ENCODE measurements at regions not wholly inside any gene's neighbourhood (a gene's known extent, or its start where the extent isn't known, plus 50 kb on each side); places are given as distances from the start of the nearest gene placed in this dataset.

DNA sequence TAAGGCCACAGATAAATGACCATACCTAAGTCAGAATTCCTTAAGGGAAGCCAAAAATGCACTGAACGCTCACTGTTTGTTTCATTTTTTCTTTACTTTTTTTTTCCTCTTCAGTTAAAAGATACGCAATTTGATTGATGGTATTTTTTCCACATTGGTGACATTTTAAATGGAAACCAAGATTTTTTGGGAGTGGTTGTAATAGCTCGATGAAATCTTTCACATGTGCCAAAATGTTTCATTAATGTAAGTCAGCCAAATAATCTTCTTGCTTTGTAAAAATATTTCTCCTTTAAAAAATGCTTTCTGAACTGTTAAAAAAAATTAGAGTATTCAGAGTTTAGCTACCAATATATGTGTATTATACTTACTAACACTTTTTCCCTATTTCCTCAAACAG, 339.8 kb downstream of the ZEB2 start:
- Histone ChIP-seq H3K9ac (ENCODE audit: low read depth in 2 of 2, low read length in 2 of 2) (no peak overlapping the region), H3K27ac (no peak overlapping the region), H3K27me3 (no peaks in the 10 kb centered on the region), H3K4me3 (no peak overlapping the region), H3K36me3 (no peaks in the 10 kb centered on the region), H3K4me1 (no peaks in the 10 kb centered on the region), H3K9me3 (no peaks in the 10 kb centered on the region)
- no peak for DNase-seq
- intact Hi-C loops (cut with DNase I) = no loop called here
- TF ChIP-seq, protein P1, sequence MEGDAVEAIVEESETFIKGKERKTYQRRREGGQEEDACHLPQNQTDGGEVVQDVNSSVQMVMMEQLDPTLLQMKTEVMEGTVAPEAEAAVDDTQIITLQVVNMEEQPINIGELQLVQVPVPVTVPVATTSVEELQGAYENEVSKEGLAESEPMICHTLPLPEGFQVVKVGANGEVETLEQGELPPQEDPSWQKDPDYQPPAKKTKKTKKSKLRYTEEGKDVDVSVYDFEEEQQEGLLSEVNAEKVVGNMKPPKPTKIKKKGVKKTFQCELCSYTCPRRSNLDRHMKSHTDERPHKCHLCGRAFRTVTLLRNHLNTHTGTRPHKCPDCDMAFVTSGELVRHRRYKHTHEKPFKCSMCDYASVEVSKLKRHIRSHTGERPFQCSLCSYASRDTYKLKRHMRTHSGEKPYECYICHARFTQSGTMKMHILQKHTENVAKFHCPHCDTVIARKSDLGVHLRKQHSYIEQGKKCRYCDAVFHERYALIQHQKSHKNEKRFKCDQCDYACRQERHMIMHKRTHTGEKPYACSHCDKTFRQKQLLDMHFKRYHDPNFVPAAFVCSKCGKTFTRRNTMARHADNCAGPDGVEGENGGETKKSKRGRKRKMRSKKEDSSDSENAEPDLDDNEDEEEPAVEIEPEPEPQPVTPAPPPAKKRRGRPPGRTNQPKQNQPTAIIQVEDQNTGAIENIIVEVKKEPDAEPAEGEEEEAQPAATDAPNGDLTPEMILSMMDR (IDR thresholded peaks at IDR 0.05) = no peak

DNA sequence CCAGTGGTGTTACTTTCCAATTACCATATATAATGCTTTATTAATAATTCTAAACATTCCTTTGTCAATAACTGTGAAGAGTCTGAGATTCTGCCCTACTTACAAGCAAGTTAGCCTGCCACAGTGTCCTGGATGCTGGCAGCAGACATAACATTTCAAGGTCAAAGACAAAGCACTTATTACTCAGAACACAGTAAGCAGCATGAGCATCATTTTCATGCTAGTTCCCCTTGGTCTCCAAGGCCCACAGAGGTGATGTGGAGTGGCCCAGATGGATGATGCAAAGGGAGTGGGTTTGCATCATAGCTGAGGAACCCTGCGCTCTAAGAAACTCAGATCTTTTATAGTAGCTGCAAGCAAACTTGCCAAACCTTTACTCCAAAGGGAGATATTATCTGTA, 349.7 kb downstream of the ZEB2 start:
- H3K4me3 ChIP-seq = no peak overlapping the region
- H3K9ac ChIP-seq (ENCODE audit: low read depth in 2 of 2, low read length in 2 of 2) = no peak overlapping the region
- DNase-seq = no peak
- TF ChIP-seq, protein P1 (IDR thresholded peaks at IDR 0.05) = no peak
- no peaks in the 10 kb centered on the region for H3K9me3 ChIP-seq
- H3K27ac ChIP-seq = no peak overlapping the region
- H3K36me3 ChIP-seq = no peaks in the 10 kb centered on the region
- H3K4me1 ChIP-seq = no peaks in the 10 kb centered on the region
- intact Hi-C loops (cut with DNase I) = no loop called here
- no peaks in the 10 kb centered on the region for H3K27me3 ChIP-seq

DNA sequence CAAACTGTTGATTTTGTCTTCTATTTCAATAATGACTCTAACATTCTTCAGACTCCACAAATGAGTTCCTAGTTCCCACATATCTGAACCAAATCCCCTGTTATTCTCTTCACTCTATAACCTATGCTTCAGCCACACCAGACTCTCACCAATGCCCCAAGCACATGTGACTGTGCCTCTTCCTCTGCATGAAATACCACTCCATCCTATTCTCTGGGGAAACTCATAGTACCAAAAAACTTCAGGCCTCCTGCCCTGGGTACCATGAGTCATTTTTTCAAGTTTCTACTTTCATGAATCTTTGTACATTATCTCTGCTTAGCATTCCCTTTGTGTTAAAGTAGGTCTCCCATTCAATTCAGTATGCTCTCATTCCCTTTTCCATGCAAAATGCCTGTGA, 353.2 kb downstream of the ZEB2 start:
- intact Hi-C loops (cut with DNase I) = no loop called here
- Histone ChIP-seq H3K4me1 (no peaks in the 10 kb centered on the region), H3K36me3 (no peaks in the 10 kb centered on the region), H3K27ac (no peak overlapping the region), H3K9ac (ENCODE audit: low read depth in 2 of 2, low read length in 2 of 2) (no peak overlapping the region), H3K27me3 (no peaks in the 10 kb centered on the region), H3K9me3 (no peaks in the 10 kb centered on the region), H3K4me3 (no peak overlapping the region)
- no peak for DNase-seq
- TF ChIP-seq, protein P1 (IDR thresholded peaks at IDR 0.05) = no peak

DNA sequence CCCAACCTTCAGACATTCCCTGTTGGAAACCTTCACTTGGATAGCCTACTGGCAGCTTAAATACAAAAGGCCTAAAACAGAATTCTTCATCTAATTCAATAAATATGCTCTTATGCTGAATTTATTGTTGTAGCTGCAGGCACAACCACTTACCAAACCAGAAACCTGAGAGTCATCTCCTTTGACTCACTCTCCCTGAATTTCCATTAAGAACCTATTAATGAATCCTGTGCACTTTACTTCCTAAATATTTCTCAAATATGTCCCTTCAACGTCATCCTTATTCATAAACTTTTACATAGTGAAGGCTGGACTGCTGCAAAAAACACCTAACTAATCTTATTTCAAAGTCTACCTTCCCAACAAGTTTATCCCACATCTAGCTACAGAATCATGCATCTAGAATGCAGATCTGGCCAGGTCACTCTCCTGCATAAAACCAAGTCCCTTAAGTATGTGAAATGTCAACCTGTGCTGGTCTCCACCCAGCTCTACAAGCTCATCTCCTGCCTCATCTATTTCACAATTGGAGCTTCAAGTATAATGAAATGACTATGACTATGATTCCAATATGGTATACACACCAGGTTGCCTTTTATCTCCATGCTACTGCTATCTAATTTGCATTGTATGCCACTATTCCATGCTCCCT, 354.2 kb downstream of the ZEB2 start:
- H3K4me1 ChIP-seq = no peaks in the 10 kb centered on the region
- H3K27ac ChIP-seq = no peak overlapping the region
- H3K4me3 ChIP-seq = no peak overlapping the region
- no peak overlapping the region for H3K9ac ChIP-seq (ENCODE audit: low read depth in 2 of 2, low read length in 2 of 2)
- no peaks in the 10 kb centered on the region for H3K36me3 ChIP-seq
- TF ChIP-seq, protein P1 (IDR thresholded peaks at IDR 0.05) = no peak
- H3K27me3 ChIP-seq = no peaks in the 10 kb centered on the region
- no peaks in the 10 kb centered on the region for H3K9me3 ChIP-seq
- no peak for DNase-seq
- intact Hi-C loops (cut with DNase I) = no loop called here

DNA sequence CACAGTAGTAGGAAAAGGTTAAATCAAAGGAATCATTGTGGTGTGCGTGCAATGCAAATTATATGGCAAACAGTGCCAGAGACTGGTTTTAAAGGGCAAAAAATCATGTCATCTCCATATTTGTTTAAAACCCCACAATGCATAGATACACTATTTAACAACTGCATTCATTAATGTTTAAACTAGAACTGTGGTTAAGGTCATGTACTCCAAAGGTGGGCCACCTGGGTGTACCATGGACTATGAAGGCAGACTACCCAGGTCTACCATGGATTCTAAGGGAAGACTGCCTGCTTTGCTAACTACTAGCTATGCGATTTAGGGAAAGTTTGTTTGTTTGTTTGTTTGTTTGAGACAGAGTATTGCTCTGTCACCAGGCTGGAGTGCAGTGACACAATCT, 356.3 kb downstream of the ZEB2 start:
- H3K36me3 ChIP-seq = no peaks in the 10 kb centered on the region
- H3K9ac ChIP-seq (ENCODE audit: low read depth in 2 of 2, low read length in 2 of 2) = no peak overlapping the region
- no peaks in the 10 kb centered on the region for H3K27me3 ChIP-seq
- H3K4me1 ChIP-seq = no peaks in the 10 kb centered on the region
- TF ChIP-seq, protein P1 (IDR thresholded peaks at IDR 0.05) = no peak
- intact Hi-C loops (cut with DNase I) = no loop called here
- H3K4me3 ChIP-seq = no peak overlapping the region
- no peak overlapping the region for H3K27ac ChIP-seq
- no peak for DNase-seq
- H3K9me3 ChIP-seq = no peaks in the 10 kb centered on the region
